WTC11 (cell line): ENCODE measurements at regions not wholly inside any gene's neighbourhood (a gene's known extent, or its start where the extent isn't known, plus 50 kb on each side); places are given as distances from the start of the nearest gene placed in this dataset.

Experiments used
- ATAC-seq: fragments of 200-7000 bp; cut with Tn5 transposase; 2 replicates; pipeline ENCODE4 v1.10.0; 2021; ENCODE audit warnings: mild to moderate bottlenecking, moderate library complexity
- CTCF ChIA-PET: fragments of 300-600 bp; sonication (Branson Sonifier 250); formaldehyde crosslinking; loops from one replicate; lab custom pipeline; 2021; ENCODE audit warnings: antibody characterized with exemption; lab: Charles Lee
- POLR2A ChIA-PET: fragments of 350-600 bp; sonication (Branson Sonifier 250); formaldehyde crosslinking; loops from one replicate; lab custom pipeline; 2021; ENCODE audit warnings: antibody characterized with exemption; lab: Charles Lee
- DNase-seq: peaks from one replicate; pipeline ENCODE4 v3.0.0; 2021; ENCODE audit warnings: low spot score
- H3K27ac Mint-ChIP-seq: 2 replicates; pipeline ENCODE4 v1.8.0; 2021; ENCODE audit warnings: mixed read lengths
- H3K27me3 Mint-ChIP-seq: 2 replicates; pipeline ENCODE4 v1.8.0; 2021; ENCODE audit warnings: low read depth, mild to moderate bottlenecking, moderate library complexity, mixed read lengths
- H3K36me3 Mint-ChIP-seq: 2 replicates; pipeline ENCODE4 v1.8.0; 2021; ENCODE audit warnings: mixed read lengths
- H3K4me1 Mint-ChIP-seq: 2 replicates; pipeline ENCODE4 v1.8.0; 2022; ENCODE audit warnings: mixed read lengths
- H3K4me3 Mint-ChIP-seq: 2 replicates; pipeline ENCODE4 v1.8.0; 2021; ENCODE audit warnings: mild to moderate bottlenecking, moderate library complexity, mixed read lengths
- H3K9me3 Mint-ChIP-seq: 2 replicates; pipeline ENCODE4 v1.8.0; 2021; ENCODE audit warnings: mixed read lengths
- ATF1 ChIP-seq: sonication (generic); formaldehyde crosslinking; IDR thresholded peaks from 2 replicates; pipeline ENCODE4 v1.8.1; 2023; ENCODE audit warnings: mild to moderate bottlenecking, moderate library complexity, missing genetic modification reagents
- CBFB ChIP-seq: sonication (generic); formaldehyde crosslinking; IDR thresholded peaks from 2 replicates; pipeline ENCODE4 v1.8.1; 2022; ENCODE audit warnings: mild to moderate bottlenecking, low read depth, missing genetic modification reagents
- ESRRA ChIP-seq: sonication (generic); formaldehyde crosslinking; IDR thresholded peaks from 2 replicates; pipeline ENCODE4 v1.8.1; 2022; ENCODE audit warnings: mild to moderate bottlenecking, missing genetic modification reagents, borderline replicate concordance
- ETV6 ChIP-seq: sonication (generic); formaldehyde crosslinking; IDR thresholded peaks from 2 replicates; pipeline ENCODE4 v1.8.1; 2022; ENCODE audit warnings: mild to moderate bottlenecking, missing genetic modification reagents
- FOXJ3 ChIP-seq: sonication (generic); formaldehyde crosslinking; IDR thresholded peaks from 2 replicates; pipeline ENCODE4 v1.9.0; 2021; ENCODE audit warnings: missing genetic modification reagents, mild to moderate bottlenecking, borderline replicate concordance
- FOXP1 ChIP-seq: sonication (generic); formaldehyde crosslinking; IDR thresholded peaks from 2 replicates; pipeline ENCODE4 v1.8.0; 2022; ENCODE audit warnings: missing genetic modification reagents, mild to moderate bottlenecking, moderate library complexity, borderline replicate concordance
- GRHL2 ChIP-seq: fragments of 250-450 bp; sonication (Bioruptor Pico); IDR thresholded peaks from 2 replicates; pipeline ENCODE4 v1.8.0; 2022; ENCODE audit warnings: mild to moderate bottlenecking, moderate library complexity; ENCODE audit not compliant: insufficient replicate concordance, severe bottlenecking
- JUN ChIP-seq: sonication (generic); formaldehyde crosslinking; IDR thresholded peaks from 2 replicates; pipeline ENCODE4 v1.8.0; 2023; ENCODE audit warnings: mild to moderate bottlenecking, missing genetic modification reagents
- MLX ChIP-seq: sonication (generic); formaldehyde crosslinking; IDR thresholded peaks from 2 replicates; pipeline ENCODE4 v1.8.1; 2023; ENCODE audit warnings: mild to moderate bottlenecking, missing genetic modification reagents, moderate library complexity
- MXD4 ChIP-seq: fragments of 250-450 bp; sonication (Bioruptor Pico); IDR thresholded peaks from 2 replicates; pipeline ENCODE4 v1.8.0; 2021; ENCODE audit warnings: mild to moderate bottlenecking, moderate library complexity, borderline replicate concordance
- NFE2L1 ChIP-seq: sonication (generic); formaldehyde crosslinking; IDR thresholded peaks from 2 replicates; pipeline ENCODE4 v1.8.1; 2023; ENCODE audit warnings: missing genetic modification reagents
- NR1H2 ChIP-seq: sonication (generic); formaldehyde crosslinking; IDR thresholded peaks from 2 replicates; pipeline ENCODE4 v1.9.0; 2021; ENCODE audit warnings: mild to moderate bottlenecking, moderate library complexity, missing genetic modification reagents
- NR3C1 ChIP-seq: sonication (generic); formaldehyde crosslinking; conservative IDR thresholded peaks from 2 replicates; pipeline ENCODE4 v1.8.1; 2023; ENCODE audit warnings: low read depth, mild to moderate bottlenecking, missing genetic modification reagents
- PRRX2 ChIP-seq: fragments of 250-450 bp; sonication (Bioruptor Pico); IDR thresholded peaks from 2 replicates; pipeline ENCODE4 v1.8.0; 2021; ENCODE audit warnings: mild to moderate bottlenecking
- RELA ChIP-seq: sonication (generic); formaldehyde crosslinking; IDR thresholded peaks from 2 replicates; pipeline ENCODE4 v1.8.1; 2022; ENCODE audit warnings: missing genetic modification reagents, mild to moderate bottlenecking, borderline replicate concordance
- TCF7 ChIP-seq: sonication (generic); formaldehyde crosslinking; IDR thresholded peaks from 2 replicates; pipeline ENCODE4 v1.8.0; 2022; ENCODE audit warnings: mild to moderate bottlenecking, low read depth, missing genetic modification reagents, moderate library complexity
- ZBTB21 ChIP-seq: sonication (generic); formaldehyde crosslinking; IDR thresholded peaks from 2 replicates; pipeline ENCODE4 v1.8.1; 2023; ENCODE audit warnings: mild to moderate bottlenecking, missing genetic modification reagents, borderline replicate concordance
- ZNF263 ChIP-seq: sonication (generic); formaldehyde crosslinking; IDR thresholded peaks from 2 replicates; pipeline ENCODE4 v1.8.1; 2022; ENCODE audit warnings: low read depth, mild to moderate bottlenecking, moderate library complexity, missing genetic modification reagents
- ZNF281 ChIP-seq: sonication (generic); formaldehyde crosslinking; IDR thresholded peaks from 2 replicates; pipeline ENCODE4 v1.8.0; 2023; ENCODE audit warnings: mild to moderate bottlenecking, missing genetic modification reagents
- ZNF423 ChIP-seq: fragments of 250-450 bp; sonication (Bioruptor Pico); IDR thresholded peaks from 2 replicates; pipeline ENCODE4 v2.1.2; 2022; ENCODE audit warnings: mild to moderate bottlenecking, moderate library complexity
- ZNF671 ChIP-seq: fragments of 250-450 bp; sonication (Bioruptor Pico); IDR thresholded peaks from 2 replicates; pipeline ENCODE4 v1.8.0; 2021; ENCODE audit warnings: mild to moderate bottlenecking
- TF ChIP-seq, protein P1 (sequence below): sonication (generic); formaldehyde crosslinking; IDR thresholded peaks from 2 replicates; pipeline ENCODE4 v1.8.0; 2023; ENCODE audit warnings: missing genetic modification reagents, mild to moderate bottlenecking, borderline replicate concordance
- TF ChIP-seq, protein P2 (sequence below): sonication (generic); formaldehyde crosslinking; IDR thresholded peaks from 2 replicates; pipeline ENCODE4 v1.8.1; 2022; ENCODE audit warnings: low read depth, mild to moderate bottlenecking, moderate library complexity, missing genetic modification reagents, borderline replicate concordance
- TF ChIP-seq, protein P3 (sequence below): fragments of 200-600 bp; IDR thresholded peaks from 2 replicates; pipeline ENCODE4 v1.8.0; 2022; ENCODE audit warnings: antibody characterized with exemption

DNA sequence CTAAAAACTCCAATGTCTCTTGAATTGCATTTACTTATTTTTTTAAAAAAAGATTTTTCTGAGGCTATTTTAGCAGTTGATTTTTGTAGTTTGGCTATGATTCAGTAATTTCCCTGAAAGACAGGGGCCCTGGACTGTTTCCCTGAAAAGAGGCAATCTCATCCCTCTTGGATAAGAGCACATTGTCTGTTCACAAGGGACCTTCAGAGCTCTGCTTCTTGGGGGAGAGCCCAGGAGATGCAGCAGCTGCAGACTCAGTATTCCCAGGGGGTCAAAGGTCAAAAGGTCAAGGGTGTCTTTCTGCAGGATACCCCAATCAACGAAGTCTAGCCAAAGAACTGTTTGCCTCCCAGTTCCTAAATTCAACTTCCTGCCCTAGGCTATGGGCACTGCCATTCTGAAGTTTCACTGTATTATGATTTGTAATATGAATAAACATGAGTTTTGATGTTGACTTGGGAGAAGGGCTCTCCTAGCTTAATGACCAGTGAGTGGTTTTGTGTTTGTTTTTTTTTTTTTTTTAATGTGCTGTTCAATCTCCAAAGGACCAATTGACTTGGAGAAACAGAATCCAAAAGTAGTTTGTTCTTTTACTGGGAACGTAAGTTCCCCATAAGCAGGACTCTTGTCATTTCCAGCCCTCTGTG lies 157.0 kb upstream of the SERPINE2 start:
- ATAC-seq (no peak), DNase-seq (no peak)
- Mint-ChIP-seq H3K4me1 (peaks cover 5% of the 10 kb centered on the region), H3K4me3 (no peak overlapping the region), H3K27me3 (no peaks in the 10 kb centered on the region), H3K27ac (no peak overlapping the region), H3K9me3 (peaks cover 11% of the 10 kb centered on the region), H3K36me3 (peaks cover 8% of the 10 kb centered on the region)
- ChIA-PET POLR2A (no interaction called here), CTCF (interaction anchor here (0.9 kb wide), 1 partner anchor 202 kb away, joined by 3 read pairs; no protein-coding TSS in a partner anchor)
- TF ChIP-seq PRRX2 (CRISPR knock-in tag) (no peak), FOXJ3 (CRISPR knock-in tag) (no peak), ZNF671 (no peak), ZNF263 (no peak), NR3C1 (CRISPR knock-in tag) (no peak), MLX (CRISPR knock-in tag) (no peak), MXD4 (CRISPR knock-in tag) (no peak), TCF7 (CRISPR knock-in tag) (no peak), JUN (no peak), ETV6 (no peak), ZNF281 (no peak)

DNA sequence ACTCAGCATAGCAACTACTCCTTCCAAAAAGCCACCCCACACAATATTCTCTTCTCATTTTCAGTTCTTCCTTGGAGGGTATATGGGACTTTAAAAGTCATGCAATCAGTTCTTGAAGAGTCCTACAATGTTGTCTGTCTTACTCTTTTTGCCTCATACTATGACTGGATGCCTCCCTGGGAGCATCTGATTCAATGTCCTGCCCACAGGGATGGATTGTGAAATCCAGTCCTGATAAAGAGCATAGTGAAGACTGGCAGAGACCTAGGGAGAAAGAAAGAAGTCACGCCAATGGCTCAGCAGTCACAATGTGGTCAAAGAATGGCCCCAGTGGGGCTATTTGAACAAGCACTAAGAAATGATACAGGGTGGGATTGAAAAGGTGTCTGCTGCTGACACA lies 155.1 kb upstream of the SERPINE2 start:
- H3K4me3 Mint-ChIP-seq = no peak overlapping the region

More for the DNA sequence above, 155.1 kb upstream of the SERPINE2 start:
- Mint-ChIP-seq H3K27ac (no peak overlapping the region), H3K36me3 (peaks cover 8% of the 10 kb centered on the region), H3K9me3 (peaks cover 6% of the 10 kb centered on the region), H3K27me3 (no peaks in the 10 kb centered on the region), H3K4me1 (peaks cover 5% of the 10 kb centered on the region)
- POLR2A ChIA-PET = no interaction called here
- ATAC-seq = no peak
- TF ChIP-seq, protein P1, sequence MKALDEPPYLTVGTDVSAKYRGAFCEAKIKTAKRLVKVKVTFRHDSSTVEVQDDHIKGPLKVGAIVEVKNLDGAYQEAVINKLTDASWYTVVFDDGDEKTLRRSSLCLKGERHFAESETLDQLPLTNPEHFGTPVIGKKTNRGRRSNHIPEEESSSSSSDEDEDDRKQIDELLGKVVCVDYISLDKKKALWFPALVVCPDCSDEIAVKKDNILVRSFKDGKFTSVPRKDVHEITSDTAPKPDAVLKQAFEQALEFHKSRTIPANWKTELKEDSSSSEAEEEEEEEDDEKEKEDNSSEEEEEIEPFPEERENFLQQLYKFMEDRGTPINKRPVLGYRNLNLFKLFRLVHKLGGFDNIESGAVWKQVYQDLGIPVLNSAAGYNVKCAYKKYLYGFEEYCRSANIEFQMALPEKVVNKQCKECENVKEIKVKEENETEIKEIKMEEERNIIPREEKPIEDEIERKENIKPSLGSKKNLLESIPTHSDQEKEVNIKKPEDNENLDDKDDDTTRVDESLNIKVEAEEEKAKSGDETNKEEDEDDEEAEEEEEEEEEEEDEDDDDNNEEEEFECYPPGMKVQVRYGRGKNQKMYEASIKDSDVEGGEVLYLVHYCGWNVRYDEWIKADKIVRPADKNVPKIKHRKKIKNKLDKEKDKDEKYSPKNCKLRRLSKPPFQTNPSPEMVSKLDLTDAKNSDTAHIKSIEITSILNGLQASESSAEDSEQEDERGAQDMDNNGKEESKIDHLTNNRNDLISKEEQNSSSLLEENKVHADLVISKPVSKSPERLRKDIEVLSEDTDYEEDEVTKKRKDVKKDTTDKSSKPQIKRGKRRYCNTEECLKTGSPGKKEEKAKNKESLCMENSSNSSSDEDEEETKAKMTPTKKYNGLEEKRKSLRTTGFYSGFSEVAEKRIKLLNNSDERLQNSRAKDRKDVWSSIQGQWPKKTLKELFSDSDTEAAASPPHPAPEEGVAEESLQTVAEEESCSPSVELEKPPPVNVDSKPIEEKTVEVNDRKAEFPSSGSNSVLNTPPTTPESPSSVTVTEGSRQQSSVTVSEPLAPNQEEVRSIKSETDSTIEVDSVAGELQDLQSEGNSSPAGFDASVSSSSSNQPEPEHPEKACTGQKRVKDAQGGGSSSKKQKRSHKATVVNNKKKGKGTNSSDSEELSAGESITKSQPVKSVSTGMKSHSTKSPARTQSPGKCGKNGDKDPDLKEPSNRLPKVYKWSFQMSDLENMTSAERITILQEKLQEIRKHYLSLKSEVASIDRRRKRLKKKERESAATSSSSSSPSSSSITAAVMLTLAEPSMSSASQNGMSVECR = no peak
- TF ChIP-seq CBFB = no peak
- TF ChIP-seq, protein P2, sequence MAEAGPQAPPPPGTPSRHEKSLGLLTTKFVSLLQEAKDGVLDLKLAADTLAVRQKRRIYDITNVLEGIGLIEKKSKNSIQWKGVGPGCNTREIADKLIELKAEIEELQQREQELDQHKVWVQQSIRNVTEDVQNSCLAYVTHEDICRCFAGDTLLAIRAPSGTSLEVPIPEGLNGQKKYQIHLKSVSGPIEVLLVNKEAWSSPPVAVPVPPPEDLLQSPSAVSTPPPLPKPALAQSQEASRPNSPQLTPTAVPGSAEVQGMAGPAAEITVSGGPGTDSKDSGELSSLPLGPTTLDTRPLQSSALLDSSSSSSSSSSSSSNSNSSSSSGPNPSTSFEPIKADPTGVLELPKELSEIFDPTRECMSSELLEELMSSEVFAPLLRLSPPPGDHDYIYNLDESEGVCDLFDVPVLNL (CRISPR knock-in tag) = no peak
- no peak for TF ChIP-seq ATF1 (CRISPR knock-in tag)
- no peak for TF ChIP-seq ZNF423
- no peak for TF ChIP-seq FOXP1 (CRISPR knock-in tag)
- TF ChIP-seq ZBTB21 (CRISPR knock-in tag) = no peak
- TF ChIP-seq MXD4 (CRISPR knock-in tag) = no peak
- TF ChIP-seq NR1H2 (CRISPR knock-in tag) = no peak
- TF ChIP-seq, protein P3, sequence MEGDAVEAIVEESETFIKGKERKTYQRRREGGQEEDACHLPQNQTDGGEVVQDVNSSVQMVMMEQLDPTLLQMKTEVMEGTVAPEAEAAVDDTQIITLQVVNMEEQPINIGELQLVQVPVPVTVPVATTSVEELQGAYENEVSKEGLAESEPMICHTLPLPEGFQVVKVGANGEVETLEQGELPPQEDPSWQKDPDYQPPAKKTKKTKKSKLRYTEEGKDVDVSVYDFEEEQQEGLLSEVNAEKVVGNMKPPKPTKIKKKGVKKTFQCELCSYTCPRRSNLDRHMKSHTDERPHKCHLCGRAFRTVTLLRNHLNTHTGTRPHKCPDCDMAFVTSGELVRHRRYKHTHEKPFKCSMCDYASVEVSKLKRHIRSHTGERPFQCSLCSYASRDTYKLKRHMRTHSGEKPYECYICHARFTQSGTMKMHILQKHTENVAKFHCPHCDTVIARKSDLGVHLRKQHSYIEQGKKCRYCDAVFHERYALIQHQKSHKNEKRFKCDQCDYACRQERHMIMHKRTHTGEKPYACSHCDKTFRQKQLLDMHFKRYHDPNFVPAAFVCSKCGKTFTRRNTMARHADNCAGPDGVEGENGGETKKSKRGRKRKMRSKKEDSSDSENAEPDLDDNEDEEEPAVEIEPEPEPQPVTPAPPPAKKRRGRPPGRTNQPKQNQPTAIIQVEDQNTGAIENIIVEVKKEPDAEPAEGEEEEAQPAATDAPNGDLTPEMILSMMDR = no peak
- TF ChIP-seq ESRRA (CRISPR knock-in tag) = no peak
- TF ChIP-seq NR3C1 (CRISPR knock-in tag) = no peak
- TF ChIP-seq NFE2L1 (CRISPR knock-in tag) = no peak
- TF ChIP-seq GRHL2 = no peak
- no peak for TF ChIP-seq RELA
- no peak for TF ChIP-seq ZNF671
- DNase-seq = no peak
- CTCF ChIA-PET = no interaction called here
